Common myeloid progenitor, CD34-positive (primary cell): ENCODE measurements at regions not wholly inside any gene's neighbourhood (a gene's known extent, or its start where the extent isn't known, plus 50 kb on each side); places are given as distances from the start of the nearest gene placed in this dataset.
A peak's percentile ranks its signal among the peaks of the same experiment; 100 is the strongest.
"Not testable (repeated sequence)": the region's sequence is repeated elsewhere in the genome, so short reads cannot be mapped to it uniquely, and the experiment has no call there.

Experiments
- CTCF ChIA-PET: fragments of 350-600 bp; sonication (Branson Sonifier 250); formaldehyde crosslinking; loops from one replicate; lab custom pipeline; 2021; ENCODE audit warnings: antibody characterized with exemption; lab: Charles Lee
- POLR2A ChIA-PET: fragments of 350-600 bp; sonication (Branson Sonifier 250); formaldehyde crosslinking; loops from one replicate; lab custom pipeline; 2021; ENCODE audit warnings: antibody characterized with exemption; lab: Charles Lee
- DNase-seq, 3 donors: peaks; one replicate each; pipeline versions ENCODE4 v3.0.0 to v3.0.0-alpha.2; 2013
- H3K27ac ChIP-seq, 2 experiments: 1 replicate in 1 of 2; 2 replicates in 1 of 2; pipeline ENCODE4 v1.7.0; 2013; ENCODE audit warnings: inconsistent platforms in 2 of 2, low read length in 2 of 2, mild to moderate bottlenecking in 2 of 2, low read depth in 1 of 2, moderate library complexity in 1 of 2; ENCODE audit not compliant: severe bottlenecking in 2 of 2, insufficient read depth in 1 of 2, poor library complexity in 1 of 2
- H3K27me3 ChIP-seq, 5 experiments: replicated peaks in 2 of 5; 1 replicate in 3 of 5; 2 replicates in 2 of 5; pipeline versions ENCODE4 v1.6.1 to v1.7.0; 2013; ENCODE audit warnings: low read length in 4 of 5, mild to moderate bottlenecking in 2 of 5, moderate library complexity in 2 of 5, inconsistent platforms in 1 of 5; ENCODE audit not compliant: insufficient read depth in 5 of 5, control insufficient read depth in 4 of 5
- H3K36me3 ChIP-seq, 4 experiments: 1 replicate in 2 of 4; 2 replicates in 2 of 4; pipeline versions ENCODE4 v1.6.1 to v1.7.0; 2013; ENCODE audit warnings: low read length in 3 of 4, control low read depth in 1 of 4, mild to moderate bottlenecking in 1 of 4; ENCODE audit not compliant: control insufficient read depth in 4 of 4, insufficient read depth in 4 of 4
- H3K4me1 ChIP-seq, 4 experiments: 1 replicate in 3 of 4; 2 replicates in 1 of 4; pipeline versions ENCODE4 v1.6.1 to v1.7.1; 2013; ENCODE audit warnings: low read length in 3 of 4, mild to moderate bottlenecking in 3 of 4, control low read depth in 1 of 4, inconsistent platforms in 1 of 4, moderate library complexity in 1 of 4; ENCODE audit not compliant: control insufficient read depth in 4 of 4, insufficient read depth in 4 of 4; ENCODE audit errors: control extremely low read depth in 1 of 4
- H3K4me3 ChIP-seq, 7 experiments: 1 replicate in 4 of 7; 2 replicates in 3 of 7; pipeline versions ENCODE4 v1.5.1 to v1.7.0; 2013; ENCODE audit warnings: mild to moderate bottlenecking in 7 of 7, low read length in 6 of 7, moderate library complexity in 6 of 7, inconsistent platforms in 2 of 7, low read depth in 2 of 7, control low read depth in 1 of 7; ENCODE audit not compliant: insufficient read depth in 4 of 7, control insufficient read depth in 1 of 7; ENCODE audit errors: extremely low read depth in 1 of 7
- H3K9me3 ChIP-seq, 5 experiments: 1 replicate in 4 of 5; 2 replicates in 1 of 5; pipeline versions ENCODE4 v1.6.1 to v1.7.1; 2013; ENCODE audit warnings: low read length in 4 of 5, mild to moderate bottlenecking in 2 of 5, inconsistent platforms in 1 of 5, low read depth in 1 of 5, moderate library complexity in 1 of 5; ENCODE audit not compliant: control insufficient read depth in 4 of 5, insufficient read depth in 2 of 5; ENCODE audit errors: control extremely low read depth in 1 of 5
- WGBS: methylation state at CpG from one replicate; pipeline ENCODE4 v1.1.5; 2013; ENCODE audit not compliant: insufficient coverage; 5-methylcytosine and 5-hydroxymethylcytosine counted together

DNA sequence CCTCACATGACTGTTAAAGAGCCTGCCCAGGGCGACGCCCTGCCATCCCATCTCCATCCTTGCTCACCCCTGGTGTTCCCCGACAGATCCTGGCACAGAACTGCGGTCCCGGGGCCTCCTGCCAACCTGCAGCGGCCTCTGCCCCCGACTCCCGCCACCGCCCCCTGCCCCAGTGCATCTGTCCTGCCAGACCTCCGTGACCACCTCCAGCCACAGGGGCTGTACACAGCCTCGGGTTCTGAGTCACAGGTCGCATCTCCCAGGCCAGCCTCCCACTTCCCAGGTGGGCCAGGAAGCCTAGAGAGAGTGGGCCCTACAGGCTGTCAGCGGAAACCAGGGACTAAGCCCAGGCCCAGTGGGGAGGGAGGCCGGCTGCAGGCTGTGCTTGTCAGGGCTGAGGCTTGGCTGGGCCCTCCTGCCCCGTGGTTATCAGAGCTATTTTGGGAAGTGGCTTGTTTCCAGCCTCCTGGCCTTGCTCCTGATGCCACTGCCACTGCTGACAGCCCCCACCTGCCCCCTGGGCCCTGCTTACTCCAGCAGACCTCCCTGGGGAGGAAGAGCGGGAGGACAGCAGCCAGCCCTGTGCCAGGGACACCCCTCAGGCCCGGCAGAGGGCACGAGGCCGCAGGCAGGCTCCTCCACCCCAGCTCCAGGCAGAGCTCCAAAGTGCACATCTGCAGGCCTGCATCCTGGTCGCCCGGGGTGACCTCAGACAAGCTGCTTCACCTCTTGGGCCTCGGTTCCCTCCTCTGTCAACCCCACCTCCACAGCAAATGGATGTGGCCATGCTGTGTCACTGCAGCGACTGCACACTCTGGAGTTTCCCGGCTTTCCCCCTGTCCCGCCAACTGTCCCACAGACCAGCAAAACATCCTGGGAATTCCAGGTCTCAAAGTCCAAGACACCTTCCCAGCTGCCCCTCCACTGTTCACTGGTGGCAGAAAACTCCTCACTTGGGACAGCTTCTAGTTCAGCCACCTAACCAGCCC is 124.1 kb upstream of the AKAP13 start:
- WGBS: 83% methylated on average over 10 of the region's 25 CpGs

DNA sequence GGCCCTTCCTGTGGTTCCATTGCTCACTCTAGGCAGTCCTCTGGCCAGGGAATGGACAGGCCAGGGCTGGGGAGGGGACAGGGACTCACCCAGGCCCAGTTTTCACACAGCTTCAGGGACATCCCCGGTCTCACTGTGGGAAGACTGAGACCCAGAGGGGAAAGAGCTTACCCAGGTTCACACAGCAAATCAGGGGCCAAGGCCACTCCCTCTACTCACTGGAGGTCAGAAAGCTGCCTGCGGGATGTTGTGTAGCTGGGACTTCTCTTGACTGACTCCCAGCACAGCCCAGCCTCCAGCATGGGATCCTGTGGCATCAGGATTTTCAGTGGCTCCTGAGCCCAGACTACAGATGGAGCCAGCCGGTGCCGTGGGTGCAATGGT is 122.3 kb upstream of the AKAP13 start:
- peak in 1 of 3 donors; percentile 12 for DNase-seq
- peaks cover 0 to 22% (median 16%) of the 10 kb centered on the region in 4 experiments for H3K4me1 ChIP-seq
- H3K27ac ChIP-seq, H3K4me3 ChIP-seq, H3K27me3 ChIP-seq, CTCF ChIA-PET, H3K9me3 ChIP-seq, H3K36me3 ChIP-seq: not testable (repeated sequence)
- 100% methylated on average over 1 of the region's 4 CpGs for WGBS
- POLR2A ChIA-PET: interaction anchor here (0.6 kb wide), 1 partner anchor 124 kb away, joined by 4 read pairs; no protein-coding TSS in a partner anchor

More for the DNA sequence above, 124.1 kb upstream of the AKAP13 start:
- H3K9me3 ChIP-seq, H3K36me3 ChIP-seq, H3K4me3 ChIP-seq, H3K27ac ChIP-seq, CTCF ChIA-PET, H3K27me3 ChIP-seq, POLR2A ChIA-PET: not testable (repeated sequence)
- DNase-seq: peak in 2 of 3 donors; percentile 10 to 42
- H3K4me1 ChIP-seq: peaks cover 0 to 23% (median 16%) of the 10 kb centered on the region in 4 experiments

DNA sequence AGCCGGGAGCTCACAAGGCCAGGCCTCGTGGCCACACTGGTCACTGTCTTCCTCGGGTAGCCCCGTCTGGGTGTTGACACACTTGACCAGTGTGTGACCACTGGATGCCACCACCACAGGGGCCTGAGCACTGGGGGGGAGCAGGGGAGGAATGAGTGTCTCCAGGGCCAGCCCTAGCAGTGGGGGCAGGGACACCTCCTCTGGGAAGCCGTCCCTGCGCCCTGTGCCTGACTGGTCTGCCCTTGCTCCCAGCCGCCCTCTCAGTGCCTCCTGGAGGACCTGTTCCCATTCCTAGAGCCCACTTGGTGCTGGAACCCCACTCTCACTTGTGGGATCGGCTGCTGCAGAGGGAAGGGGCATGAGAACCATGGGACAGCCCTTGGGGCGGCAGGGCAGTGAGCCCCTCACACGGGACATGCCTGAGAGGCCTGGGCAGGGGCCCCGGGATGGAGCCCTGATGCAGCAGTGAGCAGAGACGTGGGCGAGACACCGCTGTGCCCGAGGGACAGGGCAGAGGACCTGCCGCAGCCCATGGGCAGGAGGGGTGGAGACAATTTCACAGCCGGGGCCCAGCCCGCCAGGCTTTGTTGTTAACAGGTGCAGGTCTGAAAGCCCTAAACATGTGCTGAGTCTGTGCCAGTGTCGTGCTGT is 121.7 kb upstream of the AKAP13 start:
- DNase-seq, CTCF ChIA-PET, H3K9me3 ChIP-seq, H3K27ac ChIP-seq, H3K27me3 ChIP-seq, POLR2A ChIA-PET, H3K36me3 ChIP-seq, H3K4me3 ChIP-seq: not testable (repeated sequence)
- peaks cover 0 to 20% (median 15%) of the 10 kb centered on the region in 4 experiments for H3K4me1 ChIP-seq
- WGBS: 93% methylated on average over 3 of the region's 19 CpGs

DNA sequence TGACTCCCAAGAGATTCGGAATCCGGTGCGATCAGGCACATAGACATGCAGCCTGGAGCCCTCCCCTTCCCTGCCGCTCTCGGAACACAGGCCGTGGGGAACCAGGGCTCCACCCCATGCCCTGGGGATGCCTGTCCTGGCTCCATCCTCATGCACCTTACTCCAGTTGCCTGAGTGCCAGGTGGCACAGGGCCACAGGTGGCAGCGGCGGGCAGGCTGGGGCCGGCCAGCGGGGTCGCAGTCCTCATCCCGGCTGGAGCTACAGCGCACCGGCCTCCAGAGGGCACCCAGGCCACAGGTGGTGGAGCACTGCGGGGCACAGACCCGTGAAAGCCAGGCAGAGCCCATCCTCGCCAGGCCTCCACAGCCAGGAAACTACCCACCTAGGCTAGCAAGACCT is 119.9 kb upstream of the AKAP13 start:
- H3K36me3 ChIP-seq, DNase-seq, H3K27ac ChIP-seq, H3K27me3 ChIP-seq, H3K4me3 ChIP-seq, H3K9me3 ChIP-seq, CTCF ChIA-PET, POLR2A ChIA-PET: not testable (repeated sequence)
- peaks cover 0 to 20% (median 15%) of the 10 kb centered on the region in 4 experiments for H3K4me1 ChIP-seq
- no CpG with 5 or more reads among the region's 17 CpGs for WGBS

DNA sequence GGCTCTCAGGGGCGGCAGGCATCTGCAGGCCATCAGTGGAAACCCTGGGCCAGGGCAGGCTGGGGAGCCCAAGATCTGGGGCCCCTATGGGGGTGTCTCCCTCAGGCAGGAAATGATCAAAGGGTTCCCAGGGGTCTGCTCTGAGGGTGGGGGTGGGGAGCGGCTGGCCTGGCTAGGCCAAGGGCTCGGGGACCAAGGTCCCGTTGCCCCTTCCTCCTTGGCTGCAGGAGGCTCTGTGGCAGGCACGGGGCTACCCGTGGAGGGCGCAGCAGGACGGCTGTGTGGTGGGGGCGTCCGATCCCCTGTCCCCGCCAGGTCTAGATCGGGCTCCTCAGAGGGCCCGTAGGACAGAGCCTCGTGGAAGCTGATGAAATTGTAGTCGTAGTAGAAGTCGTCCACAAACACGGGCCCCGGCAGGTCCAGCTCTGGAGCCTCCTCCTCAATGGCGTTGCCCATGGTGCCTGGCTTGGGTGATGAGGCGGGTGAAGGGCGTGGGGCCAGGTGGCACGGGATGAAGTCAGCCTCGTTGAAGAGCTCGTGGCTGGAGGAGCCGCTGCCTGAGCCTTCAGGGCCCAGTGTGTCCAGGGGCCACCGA is 117.8 kb upstream of the AKAP13 start:
- H3K36me3 ChIP-seq, H3K27ac ChIP-seq, H3K27me3 ChIP-seq, H3K4me3 ChIP-seq, DNase-seq, POLR2A ChIA-PET, CTCF ChIA-PET, H3K4me1 ChIP-seq, H3K9me3 ChIP-seq: not testable (repeated sequence)
- 95% methylated on average over 4 of the region's 26 CpGs for WGBS

DNA sequence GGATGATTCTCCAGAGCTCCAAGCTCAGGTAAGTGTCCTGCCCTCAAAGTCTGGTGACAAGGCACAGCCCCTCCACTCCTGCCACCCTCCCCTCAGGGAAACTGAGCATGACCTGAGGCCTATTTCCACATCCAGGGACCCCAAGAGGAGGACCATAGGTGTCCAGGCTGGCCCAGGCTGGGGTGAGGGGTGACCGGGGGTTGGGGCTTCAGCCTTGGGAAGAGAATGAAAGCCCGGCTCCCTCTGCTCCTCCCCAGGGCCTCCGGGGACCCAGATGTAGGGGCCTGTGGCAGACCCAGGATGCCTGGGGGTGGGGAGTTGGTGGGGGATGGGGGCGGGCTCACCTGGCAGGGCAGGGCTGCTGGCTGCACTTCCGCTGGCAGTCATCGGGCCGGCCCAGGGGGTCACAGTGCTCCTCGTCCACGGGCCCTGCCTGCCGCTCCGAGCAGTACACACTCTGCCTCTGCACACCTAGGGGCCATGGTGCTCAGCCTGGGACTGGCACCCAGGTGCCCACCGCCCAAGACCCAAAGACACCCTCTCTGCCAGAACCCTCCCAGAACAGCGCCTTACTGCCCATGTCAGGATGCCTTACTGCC is 116.5 kb upstream of the AKAP13 start:
- CTCF ChIA-PET: not testable (repeated sequence)

More for the DNA sequence above, 116.5 kb upstream of the AKAP13 start:
- H3K9me3 ChIP-seq, H3K4me3 ChIP-seq, H3K27me3 ChIP-seq, DNase-seq, H3K36me3 ChIP-seq, POLR2A ChIA-PET, H3K27ac ChIP-seq, H3K4me1 ChIP-seq: not testable (repeated sequence)
- WGBS: no CpG with 5 or more reads among the region's 13 CpGs
